HPDE6-E6E7 (cell line): ENCODE measurements at regions not wholly inside any gene's neighbourhood (a gene's known extent, or its start where the extent isn't known, plus 50 kb on each side); places are given as distances from the start of the nearest gene placed in this dataset.

Experiments
- DNase-seq: peaks from one replicate; pipeline ENCODE4 v3.0.0; 2011; ENCODE audit warnings: missing footprints; ENCODE audit errors: extremely low spot score

DNA sequence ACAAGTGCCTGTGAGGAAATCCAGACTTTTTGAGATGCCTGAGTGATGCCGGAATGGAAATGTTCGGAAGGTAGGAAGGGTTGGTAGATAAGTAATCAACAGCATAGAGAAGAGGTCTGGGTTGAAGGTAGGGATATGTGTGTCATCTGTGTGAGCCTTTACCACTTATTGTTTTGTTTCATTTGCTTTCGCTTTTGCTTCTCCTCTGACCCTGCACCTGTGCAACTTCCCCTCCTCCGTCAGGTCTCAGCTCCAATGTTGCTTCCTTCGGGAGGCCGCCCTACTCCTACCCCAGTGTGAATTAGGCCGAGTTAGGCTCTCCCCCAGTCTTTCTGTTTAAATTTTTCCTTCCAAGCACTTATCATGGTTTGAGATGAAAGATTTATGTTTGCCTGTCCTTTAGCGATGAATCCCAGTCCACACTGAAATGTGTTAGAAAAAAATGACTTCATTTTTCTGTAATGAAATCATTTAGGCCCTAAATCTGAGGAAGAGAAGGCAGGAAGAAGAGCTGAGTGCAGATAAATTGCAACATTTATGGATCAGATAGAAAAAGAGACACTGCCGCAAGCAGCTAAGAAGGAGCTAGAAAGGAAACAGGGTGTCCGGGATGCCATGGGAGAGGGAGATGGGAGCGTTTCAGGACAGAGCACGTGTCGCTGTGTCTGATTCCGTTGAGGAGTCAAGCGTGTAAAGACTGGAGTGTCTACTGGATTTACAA, 139.6 kb upstream of the PELI1 start:
- no peak for DNase-seq

DNA sequence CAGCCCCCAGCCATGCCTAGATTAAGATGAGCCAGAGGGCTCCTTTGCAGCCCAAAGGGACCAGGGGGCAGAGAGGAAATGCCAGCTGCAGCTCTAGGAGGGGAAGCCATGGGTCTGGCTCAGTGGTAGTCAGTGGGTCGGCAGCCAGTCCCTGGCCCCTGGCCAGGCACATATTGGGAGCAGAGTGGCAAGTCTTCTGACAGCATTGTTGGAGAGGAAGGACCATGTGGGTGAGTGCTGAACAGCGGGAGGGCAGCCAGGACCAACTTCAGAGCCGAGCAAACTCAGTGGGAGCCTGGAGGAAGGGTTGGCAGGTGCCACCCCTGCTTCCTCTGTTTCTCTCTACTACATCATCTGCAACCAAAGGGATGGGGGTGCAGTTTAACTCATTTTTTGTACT, 140.5 kb upstream of the PELI1 start:
- no peak for DNase-seq

DNA sequence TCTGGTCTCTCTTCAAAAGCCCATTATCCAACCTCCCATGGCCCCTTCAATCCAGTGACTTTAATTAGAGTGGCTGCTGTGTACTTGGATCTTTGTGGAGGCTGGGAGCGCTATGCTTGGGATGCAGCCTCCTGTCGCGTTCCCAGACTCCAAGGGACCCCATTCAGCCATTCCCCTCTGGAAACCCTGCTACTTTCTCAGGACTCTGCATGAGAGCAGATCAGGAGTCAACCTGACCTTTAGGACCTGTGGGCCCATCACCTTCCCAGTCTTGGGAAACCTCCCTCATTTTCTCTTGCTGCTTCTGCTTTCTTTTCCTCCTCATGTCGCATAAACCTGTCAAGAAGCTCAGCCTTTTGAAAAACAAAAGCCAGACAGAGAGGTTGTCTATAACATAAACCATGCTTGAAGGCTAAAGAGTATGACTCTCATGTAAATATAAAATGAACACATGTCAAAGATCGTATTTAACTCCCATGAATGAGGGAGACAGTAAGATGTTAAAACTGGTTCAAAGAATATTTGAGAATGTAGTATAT, 143.1 kb upstream of the PELI1 start:
- no peak for DNase-seq

DNA sequence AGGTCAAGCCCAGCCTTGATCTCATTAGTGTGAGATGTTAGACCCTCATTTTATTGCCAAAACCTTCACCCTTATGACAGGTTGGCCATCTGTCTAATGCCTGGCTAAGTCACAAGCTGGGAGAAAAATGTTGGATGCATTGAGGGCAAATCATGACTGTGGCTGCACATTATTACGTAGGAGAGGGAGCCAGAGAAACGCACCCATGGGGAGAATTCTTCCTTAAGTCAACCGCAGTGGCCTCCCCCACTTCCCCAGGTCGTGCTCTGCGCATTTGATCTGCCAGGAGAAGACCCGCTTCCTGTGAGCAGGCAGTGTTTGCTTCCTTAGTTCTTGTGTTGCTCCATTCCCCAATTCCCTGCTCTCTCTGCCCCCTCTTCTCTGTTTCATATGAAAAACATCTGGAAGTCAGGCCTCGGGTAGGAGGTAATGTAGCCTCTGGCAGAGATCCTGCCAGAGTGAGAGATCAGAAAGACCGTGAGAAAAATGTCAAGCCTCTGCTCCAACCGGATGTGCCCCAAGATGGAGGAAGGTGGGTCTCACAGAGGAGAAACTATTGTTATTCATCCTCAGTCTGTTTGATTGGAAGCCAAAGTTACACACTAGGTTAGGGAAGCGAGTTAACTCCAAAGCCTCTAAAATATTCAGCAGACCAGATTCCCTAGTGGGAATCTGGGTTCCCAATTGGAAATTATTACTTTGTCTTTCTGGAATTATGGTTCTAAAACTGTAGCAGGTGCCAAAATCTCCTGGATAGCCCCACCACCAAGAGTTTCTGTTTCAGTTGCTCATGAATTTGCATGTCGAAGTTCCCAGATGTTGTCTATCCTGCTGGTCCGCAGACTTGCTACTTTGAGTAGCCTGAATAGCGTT, 144.3 kb upstream of the PELI1 start:
- DNase-seq, result no peak

DNA sequence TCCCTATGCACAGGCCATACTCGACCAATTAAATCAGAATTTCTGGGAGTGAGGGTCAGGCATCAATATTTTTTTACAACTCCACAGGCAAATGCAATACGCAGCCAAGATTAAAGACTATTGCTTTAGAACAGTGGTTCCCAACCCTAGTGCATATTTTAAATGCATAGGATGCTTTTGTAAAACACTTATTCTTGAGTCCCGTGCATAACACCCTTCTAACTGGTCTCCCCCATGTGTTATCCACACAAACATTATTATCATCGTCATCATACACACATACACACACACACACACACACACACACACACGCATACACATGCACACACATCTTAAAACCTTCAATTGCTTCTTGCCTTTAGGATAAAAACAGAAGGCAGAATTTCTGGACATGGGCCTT, 145.0 kb upstream of the PELI1 start:
- DNase-seq, result no peak

DNA sequence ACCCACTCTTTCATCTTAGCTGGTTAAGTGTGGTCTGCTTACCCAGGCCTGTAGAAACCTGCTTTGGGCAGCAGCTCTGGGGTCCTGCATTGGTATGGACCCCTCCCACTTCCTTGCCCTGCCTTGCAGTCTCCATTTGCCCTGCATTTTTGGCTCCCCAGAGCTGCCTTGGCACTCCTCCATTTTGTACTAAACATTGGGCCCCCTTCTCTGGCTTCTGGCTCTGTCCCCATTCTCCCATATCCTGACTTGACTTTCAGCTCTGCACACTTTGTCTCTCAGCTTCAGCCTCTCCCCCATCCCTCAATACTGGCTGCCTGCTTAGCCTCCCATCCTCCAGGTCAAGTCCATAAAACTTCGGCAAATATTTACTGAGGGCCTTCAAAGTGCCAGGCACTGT, 145.5 kb upstream of the PELI1 start:
- no peak for DNase-seq

DNA sequence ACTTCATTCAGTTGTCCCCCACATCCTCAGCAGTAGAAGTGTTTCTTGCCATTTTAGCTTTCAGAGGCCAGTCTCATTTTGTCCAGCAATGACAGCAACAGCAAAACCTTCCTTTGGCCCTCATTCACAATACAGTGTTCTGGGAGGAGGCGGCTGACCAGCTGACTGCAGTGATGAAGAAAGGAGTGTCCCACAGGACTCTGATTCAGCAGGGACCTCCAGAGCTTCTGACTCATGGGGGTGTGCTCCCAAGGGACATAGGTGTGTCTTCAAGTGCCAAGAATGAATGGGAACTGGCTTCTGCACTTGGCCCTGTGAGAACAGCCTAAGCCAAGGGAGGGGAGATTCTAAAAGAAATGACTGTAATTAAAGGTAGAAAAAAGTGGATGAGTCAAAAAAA, 147.0 kb upstream of the PELI1 start:
- peak; percentile 76 for DNase-seq

DNA sequence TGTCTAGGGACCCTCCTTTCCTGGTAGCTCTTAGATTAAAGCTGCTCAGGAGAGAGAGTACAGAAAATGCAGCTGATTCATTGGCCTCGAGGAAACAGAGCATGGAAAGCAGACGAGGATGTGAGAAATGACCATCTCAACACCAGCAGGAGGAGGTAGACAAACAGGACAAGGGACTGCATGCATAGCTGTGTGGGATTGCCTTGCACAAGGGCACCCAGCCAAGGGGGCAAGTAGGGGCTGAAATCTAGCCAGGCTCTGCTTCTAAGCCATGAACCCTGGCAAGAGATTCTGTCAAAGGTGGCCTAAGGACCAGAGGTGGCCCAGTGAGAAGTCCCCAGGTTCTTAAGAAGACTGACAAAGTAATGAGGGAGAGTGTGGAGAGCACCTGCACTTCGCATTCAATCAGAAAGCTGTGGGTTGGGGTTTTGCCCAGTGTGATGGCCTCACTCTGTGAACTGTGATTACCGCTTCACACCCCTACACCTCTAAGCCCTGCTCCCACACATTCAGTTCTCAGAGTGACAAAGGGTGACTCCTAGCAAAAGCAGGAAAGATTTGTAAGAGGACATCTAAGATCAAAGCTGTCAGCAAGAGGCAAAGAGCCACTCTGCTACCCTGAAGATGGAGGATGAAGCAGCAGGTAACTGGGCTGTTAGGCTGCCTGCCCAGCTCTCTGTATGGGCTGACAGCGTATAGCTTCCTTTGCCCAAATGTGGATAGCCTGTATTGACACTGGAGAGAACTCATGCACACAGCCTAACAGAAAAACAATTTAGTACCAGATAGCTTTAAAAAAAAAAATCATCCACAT, 151.3 kb upstream of the PELI1 start:
- DNase-seq, result no peak

DNA sequence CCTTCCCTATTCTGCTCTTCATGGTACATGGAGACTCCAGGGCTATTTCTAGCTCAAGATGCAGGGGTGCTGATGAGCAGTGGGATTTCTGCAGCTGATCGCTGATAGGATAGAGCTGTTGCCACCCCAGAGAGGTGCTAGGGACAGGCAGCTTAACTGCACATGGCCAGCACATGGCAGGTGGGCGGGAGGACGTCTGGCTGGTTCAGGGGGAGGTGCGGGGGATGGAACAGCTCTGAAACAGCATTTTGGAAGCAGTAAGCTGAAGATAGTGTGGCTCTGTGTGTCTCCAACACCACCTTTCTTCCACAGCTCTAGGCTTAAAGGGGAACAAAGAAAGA, 151.9 kb upstream of the PELI1 start:
- no peak for DNase-seq

DNA sequence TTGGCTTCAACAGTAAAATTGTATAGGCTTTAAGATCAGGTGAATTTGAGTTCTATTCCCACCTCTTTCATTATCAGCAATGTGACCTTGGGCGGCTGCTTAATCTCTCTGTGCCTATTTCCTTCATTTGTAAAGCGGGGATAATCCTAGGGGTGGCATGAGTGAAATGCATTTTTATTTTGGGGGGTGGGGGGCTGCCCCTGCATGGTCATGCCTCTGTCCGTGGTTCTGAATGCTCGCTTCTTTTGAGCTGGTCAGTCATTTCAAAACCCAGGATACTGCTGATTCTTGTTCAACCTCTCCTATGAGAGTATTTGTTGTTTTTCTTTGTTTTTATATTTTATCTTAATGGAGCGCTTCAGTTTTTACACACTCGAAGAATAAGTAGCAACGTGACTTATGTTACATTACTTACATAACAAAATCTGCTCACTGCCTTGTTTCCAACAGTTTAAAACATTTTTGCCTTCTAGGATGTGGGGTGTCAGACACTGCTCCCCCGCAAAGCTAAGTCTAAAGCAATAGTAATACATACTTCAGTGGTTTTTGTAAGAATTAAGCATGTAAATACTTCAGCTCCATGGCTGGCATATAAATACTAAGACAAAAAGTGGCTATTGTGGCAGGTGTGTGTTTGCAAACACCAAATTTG, 152.6 kb upstream of the PELI1 start:
- no peak for DNase-seq

DNA sequence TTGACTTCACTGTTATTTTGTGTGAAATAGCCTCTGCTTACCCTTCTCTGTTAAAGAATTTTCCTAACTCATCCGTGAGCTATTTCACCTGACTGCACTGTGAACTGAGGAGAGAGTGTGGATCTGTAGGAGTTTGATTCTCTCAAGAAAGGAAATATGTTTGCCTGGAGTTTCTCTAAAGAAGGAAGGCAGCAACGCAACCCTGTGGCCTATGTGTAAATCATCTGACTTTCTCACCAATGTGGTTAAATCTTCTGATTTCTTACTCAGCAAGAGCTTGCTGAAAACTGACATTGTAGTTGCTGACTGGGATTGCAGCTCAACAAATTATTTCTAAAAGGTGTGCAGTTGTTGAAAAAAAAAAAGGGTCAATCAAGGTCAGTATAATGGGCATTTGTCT, 153.9 kb upstream of the PELI1 start:
- no peak for DNase-seq

DNA sequence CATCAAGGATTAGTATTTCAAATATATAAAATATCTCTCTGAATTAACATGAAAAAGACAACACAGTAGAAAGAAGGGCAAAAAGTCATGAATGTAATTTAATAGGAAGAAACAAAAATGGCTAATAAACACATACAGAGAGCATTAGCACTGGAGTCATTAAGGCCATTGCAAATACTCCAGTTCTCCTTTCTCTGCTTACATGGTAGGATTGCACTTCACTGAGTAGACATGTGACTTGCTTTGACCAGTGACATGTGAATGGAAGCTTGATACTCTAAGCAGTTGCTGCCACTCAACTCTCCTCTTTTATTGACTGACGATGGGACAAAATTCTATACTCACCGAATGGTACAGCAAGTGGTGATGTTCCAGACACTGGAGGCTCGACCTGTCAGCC, 153.9 kb upstream of the LGALSL start:
- no peak for DNase-seq

DNA sequence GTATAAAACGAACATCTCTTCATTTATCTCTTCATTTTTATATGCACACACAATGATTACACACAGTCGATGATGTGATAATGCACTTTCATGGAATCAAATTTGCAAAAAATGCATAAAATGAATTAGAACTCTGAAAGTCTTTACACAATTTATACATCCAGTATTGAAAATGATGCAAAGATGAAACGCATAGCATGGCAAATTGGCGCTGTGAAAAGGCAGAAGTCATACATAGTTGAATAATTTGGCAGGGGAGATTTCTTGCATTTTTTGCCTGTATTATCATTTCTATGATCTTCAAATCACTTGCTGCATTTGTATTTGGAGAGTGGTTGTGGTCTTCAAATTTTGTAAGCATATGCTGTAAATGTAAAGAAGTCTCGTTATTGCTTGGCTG, 150.7 kb upstream of the LGALSL start:
- DNase-seq, result no peak

DNA sequence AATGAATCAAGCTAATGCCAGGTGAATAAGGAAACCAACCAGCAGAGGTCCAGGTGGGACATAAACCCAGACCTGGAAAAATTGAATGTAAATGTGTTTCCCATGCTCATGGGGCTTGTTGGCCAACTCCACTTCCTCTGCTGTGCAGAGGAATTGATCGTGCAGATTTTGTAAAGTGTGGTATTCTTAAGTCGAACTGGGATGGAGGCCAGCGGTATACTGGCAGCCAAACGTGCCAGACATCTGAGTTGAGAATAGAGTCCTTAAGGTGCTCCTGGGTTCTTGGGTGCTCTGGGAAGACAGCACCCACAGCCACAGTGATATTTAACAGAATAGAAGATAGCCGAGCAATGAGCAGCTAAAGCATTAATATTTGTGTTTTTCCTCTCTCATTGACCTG, 146.5 kb upstream of the LGALSL start:
- no peak for DNase-seq

DNA sequence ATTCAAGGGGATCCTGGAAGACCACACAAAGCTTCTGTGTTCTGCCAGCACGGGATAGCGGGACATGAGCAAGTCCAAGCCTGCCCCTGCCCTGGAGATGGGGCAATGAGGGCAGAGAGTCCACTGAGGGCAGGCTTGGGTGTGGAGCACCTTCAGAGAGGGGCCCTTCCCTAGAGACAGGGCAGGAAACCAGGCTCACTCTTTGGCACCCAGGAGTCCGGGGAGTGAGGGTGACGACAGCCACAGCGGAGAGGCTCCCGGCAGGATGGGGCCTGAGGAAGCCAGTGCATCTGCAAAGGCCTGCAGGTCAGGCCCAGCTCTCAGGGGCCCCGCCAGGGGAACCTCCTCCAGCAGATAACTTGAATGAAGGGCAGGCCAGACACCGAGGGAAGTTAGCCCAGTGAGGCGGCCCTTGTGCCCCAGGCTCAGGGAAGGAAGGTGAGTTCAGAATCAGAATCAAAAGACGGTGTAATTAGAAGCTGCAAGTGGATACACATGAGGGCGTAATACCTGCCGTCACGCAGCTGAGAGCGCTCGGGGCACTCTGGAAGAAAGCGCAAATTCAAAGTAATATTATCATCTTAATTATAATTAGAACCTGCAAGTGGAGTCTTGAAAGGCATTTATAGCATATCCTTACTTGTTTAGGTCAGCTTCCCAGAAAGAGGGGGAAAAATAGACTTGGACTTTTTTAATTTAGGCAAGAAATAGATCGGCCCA, 142.6 kb upstream of the LGALSL start:
- DNase-seq, result no peak

DNA sequence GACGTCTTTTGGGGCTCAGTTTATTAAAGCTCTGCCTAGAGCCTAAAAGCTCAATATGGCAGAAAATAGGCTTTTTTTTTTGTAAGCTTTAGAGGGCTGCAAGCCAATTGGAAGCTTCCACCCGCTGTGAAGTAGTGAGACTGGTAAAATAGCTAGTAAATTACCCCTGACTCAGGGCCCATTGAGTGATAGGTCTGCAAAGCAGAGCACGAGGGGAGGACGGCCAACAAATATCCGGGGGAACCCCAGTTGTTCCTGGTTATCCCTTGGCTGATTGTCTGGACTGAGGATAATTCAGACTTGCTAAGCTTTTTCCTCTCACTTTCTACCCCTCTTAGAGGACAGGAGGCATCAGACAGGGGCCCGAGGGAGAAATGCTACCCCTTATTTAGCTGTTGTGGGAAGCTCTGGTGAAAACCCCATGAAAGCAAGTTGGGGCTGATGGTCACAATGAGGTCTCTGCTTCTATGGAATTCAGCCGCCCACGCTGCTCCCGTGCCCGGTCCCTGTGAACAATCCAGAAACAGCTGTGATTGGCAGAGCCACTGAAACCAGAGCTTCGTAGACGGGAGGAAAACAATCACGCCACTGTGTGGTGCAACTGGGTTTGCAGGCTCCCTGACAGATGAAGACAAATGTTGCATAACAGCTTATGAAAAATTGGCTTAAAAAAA, 141.9 kb upstream of the LGALSL start:
- peak; percentile 88 for DNase-seq

DNA sequence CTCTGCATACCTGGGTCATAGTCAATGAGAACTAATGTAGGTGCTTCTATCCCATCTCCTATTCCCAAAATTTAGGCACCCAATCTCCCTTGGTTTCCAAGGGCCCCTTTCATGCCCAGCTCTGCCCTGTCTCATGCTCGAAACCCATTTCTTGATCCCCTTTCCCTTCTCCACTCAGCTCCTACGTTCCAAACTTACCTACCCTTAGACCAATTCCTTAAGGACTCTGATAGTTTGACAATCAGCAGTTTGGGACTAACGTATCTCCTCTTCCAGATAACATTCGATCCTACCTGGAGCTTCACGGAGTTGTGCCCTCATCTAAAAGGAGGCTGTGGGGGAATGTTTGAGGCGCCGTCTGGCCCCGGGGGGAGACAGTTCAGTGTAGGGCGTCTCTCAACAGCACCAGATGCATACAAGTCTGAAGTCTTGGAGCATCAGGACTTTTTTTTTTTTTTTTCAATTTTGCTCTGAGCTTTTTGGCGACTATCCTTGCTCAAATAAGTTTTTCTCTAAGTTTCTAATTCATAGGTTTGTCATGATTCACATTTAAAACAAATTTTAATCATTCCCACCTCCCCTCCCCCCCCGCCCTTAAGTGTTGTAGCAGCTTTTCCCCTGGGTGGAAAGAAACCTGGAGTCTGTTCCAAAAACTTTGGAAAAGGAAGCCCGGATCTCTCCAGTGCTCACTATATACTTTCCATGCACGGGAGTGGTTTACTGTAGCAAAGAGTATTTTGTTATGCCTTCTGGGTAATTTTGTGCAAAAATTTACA, 141.2 kb upstream of the LGALSL start:
- DNase-seq, result no peak

DNA sequence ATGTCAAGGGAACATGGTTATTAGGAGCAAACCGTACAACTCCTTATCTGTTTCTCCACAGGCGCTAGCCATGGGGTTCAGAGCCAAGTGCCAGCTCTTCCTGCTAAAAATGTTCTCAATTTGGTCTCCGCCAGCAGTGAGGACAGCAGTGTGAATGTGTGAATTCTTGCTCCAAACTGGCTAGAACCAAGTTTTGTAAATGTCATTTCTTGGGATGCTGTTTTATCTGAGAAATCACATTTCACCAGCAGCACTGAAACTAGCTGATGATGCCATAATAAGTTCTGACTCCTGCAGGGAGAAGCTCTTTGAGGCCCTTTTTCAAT, 140.6 kb upstream of the LGALSL start:
- DNase-seq, result no peak

DNA sequence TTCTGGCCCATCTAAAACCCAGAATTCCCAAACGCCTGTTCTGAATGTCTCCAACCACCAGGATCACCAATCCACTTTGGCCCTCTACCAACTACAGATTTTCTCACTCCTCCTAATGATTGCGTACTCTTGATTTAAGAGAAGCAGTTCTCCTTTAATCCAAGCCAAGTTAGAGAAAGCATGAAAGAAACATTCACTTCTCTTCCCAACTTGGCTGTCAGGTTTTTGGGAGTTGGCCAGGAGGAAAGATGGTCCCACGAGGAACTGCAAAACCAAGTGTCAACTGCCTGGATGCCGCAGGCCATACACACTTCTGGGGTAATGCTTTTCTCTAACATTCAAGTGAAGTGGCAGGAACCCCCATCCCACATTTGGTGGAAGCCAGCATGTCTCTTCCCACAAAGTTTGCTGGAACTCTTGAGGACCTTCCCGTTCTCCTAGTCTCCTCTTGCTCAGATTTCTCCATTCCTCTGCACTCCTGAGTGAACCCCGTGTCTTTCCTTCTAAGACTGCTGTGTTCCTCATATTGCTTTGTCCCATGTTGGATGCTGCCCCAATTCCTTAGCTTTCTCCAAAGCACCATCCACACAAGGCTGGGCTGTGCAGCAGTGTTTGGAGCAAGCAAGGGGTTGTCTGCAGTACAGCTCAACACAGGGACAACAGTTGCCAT, 138.5 kb upstream of the LGALSL start:
- DNase-seq, result no peak
